Body of pancreas (tissue), 4 donors: ENCODE measurements at regions not wholly inside any gene's neighbourhood (a gene's known extent, or its start where the extent isn't known, plus 50 kb on each side); places are given as distances from the start of the nearest gene placed in this dataset.

Source experiments
- CTCF ChIP-seq, 7 experiments: fragments of 450-650 bp in 4 of 7; fragments of 200-600 bp in 3 of 7; sonication (generic) in 3 of 7; IDR thresholded peaks; one replicate each; pipeline ENCODE4 v1.5.1; 2016 to 2019; ENCODE audit warnings: antibody characterized with exemption in 7 of 7
- POLR2A ChIP-seq, 3 donors: fragments of 450-650 bp; IDR thresholded peaks; one replicate each; pipeline ENCODE4 v1.6.1; 2016; ENCODE audit warnings: antibody characterized with exemption in 3 of 3, mild to moderate bottlenecking in 2 of 3

DNA sequence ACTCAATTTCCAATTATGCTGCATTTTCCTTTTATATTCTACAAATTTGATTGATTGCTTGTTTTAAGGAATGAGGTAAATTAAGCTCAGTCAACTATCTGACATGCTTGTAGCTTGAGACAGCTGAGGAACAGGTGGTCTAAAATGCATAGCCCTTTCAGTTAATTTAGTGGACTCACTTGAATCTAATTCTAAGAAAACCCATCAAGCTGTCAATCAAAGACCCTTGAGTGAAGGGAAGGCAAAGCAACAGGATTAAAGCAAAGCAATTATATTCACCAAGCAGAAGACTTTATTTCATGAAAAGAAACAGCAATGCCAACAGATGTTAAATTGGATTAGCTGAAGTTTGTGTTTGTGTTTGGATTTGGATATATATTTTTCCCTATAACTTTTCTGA lies 228.5 kb downstream of the ARPP21 start:
- TF ChIP-seq CTCF (IDR thresholded peaks at IDR 0.05) (no peak), POLR2A (IDR thresholded peaks at IDR 0.05) (no peak)
